ENCODE measurements at regions not wholly inside any gene's neighbourhood (a gene's known extent, or its start where the extent isn't known, plus 50 kb on each side); places are given as distances from the start of the nearest gene placed in this dataset.

DNA sequence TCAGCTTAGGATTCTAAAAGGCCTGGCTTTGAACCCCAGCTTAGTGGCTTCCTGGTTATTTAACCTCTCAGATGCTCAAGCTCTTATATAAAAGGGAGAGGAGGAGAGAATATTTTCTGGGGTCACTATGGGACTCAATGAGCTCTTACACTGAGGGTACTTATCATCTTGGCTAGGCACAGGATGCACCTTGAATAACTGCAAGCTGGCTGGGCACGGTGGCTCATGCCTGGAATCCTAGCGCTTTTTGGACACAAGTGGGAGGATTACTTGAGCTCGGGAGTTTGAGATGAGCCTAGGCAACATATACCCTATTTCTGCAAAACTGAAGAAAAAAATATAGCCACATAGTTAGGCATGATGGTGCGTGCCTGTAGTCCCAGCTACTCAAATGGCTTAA lies 665.3 kb upstream of the RBFOX1 start:
- Histone ChIP-seq H3K9me2 (replicated peaks; ENCODE audit: insufficient read depth, low read length) (no peaks in the 10 kb centered on the region), H3K4me3 (ENCODE audit: insufficient read depth, low read length, poor library complexity, severe bottlenecking) (no peak overlapping the region), H3K9me3 (ENCODE audit: insufficient read depth, low read length) (no peaks in the 10 kb centered on the region), H3K36me3 (ENCODE audit: low read length) (no peaks in the 10 kb centered on the region), H3K27me3 (ENCODE audit: low read length) (no peaks in the 10 kb centered on the region), H3K9ac (ENCODE audit: low read length) (no peak overlapping the region), H3K4me2 (ENCODE audit: low read depth, low read length, poor library complexity, severe bottlenecking) (no peak overlapping the region), H3K27ac (ENCODE audit: low read depth, low read length) (no peak overlapping the region), H3K79me2 (ENCODE audit: insufficient read depth, low read length) (no peaks in the 10 kb centered on the region), H3F3A (ENCODE audit: insufficient read depth) (no peaks in the 10 kb centered on the region), H2AFZ (ENCODE audit: low read depth, low read length, severe bottlenecking) (no peak overlapping the region), H4K20me1 (ENCODE audit: low read depth, low read length) (no peaks in the 10 kb centered on the region)
- TF ChIP-seq, protein P1, sequence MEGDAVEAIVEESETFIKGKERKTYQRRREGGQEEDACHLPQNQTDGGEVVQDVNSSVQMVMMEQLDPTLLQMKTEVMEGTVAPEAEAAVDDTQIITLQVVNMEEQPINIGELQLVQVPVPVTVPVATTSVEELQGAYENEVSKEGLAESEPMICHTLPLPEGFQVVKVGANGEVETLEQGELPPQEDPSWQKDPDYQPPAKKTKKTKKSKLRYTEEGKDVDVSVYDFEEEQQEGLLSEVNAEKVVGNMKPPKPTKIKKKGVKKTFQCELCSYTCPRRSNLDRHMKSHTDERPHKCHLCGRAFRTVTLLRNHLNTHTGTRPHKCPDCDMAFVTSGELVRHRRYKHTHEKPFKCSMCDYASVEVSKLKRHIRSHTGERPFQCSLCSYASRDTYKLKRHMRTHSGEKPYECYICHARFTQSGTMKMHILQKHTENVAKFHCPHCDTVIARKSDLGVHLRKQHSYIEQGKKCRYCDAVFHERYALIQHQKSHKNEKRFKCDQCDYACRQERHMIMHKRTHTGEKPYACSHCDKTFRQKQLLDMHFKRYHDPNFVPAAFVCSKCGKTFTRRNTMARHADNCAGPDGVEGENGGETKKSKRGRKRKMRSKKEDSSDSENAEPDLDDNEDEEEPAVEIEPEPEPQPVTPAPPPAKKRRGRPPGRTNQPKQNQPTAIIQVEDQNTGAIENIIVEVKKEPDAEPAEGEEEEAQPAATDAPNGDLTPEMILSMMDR (IDR thresholded peaks at IDR 0.05; ENCODE audit: insufficient read depth, low read length, poor library complexity, severe bottlenecking), result no peak
- no peak for TF ChIP-seq EZH2phosphoT487 (conservative IDR thresholded peaks at IDR 0.05; ENCODE audit: low read length)

DNA sequence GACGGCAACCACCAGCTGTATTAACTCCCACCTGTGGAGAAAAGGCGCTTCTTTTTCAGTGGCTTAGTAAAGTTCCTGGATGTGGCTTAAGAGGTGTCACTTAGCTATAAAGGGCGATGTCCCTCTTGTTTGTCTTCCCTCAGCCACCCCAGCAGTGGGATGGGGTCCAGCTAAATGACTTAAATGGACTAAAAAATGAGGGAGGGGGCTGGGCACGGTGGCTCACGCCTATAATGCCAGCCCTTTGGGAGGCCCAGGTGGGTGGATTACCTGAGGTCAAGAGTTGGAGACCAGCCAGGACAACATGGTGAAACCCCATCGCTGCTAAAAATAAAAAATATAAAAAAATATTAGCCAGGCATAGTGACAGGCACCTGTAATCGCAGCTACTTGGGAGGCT lies 667.5 kb upstream of the RBFOX1 start:
- no peaks in the 10 kb centered on the region for H3K36me3 ChIP-seq (ENCODE audit: low read length)

DNA sequence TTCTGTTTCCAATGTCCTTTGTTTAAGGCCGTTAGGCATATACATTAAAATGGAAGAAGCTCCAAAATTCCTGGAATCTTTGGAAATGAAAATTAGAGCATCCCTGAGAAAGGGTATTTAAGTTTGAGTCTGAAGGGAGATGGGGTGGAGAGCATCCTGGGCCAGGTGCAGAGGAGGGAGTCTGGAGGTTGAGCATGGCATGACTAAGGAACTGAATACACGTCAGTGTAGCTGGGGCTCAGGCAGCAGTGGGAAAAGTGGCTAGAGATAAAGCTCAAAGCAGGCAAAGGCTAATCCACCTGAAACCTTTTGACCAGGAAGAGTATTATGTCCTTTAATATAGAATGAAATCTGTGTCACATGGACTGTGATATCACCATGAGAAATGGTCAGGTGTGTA lies 669.0 kb upstream of the RBFOX1 start:
- H3K4me2 ChIP-seq (ENCODE audit: low read depth, low read length, poor library complexity, severe bottlenecking), result no peak overlapping the region
- H3K27me3 ChIP-seq (ENCODE audit: low read length), result no peaks in the 10 kb centered on the region

More for the DNA sequence above, 667.5 kb upstream of the RBFOX1 start:
- Histone ChIP-seq H3K9me2 (replicated peaks; ENCODE audit: insufficient read depth, low read length) (no peaks in the 10 kb centered on the region), H3K27me3 (ENCODE audit: low read length) (no peaks in the 10 kb centered on the region), H3K9ac (ENCODE audit: low read length) (no peak overlapping the region), H4K20me1 (ENCODE audit: low read depth, low read length) (no peaks in the 10 kb centered on the region), H3F3A (ENCODE audit: insufficient read depth) (no peaks in the 10 kb centered on the region), H3K79me2 (ENCODE audit: insufficient read depth, low read length) (no peaks in the 10 kb centered on the region), H2AFZ (ENCODE audit: low read depth, low read length, severe bottlenecking) (no peak overlapping the region), H3K27ac (ENCODE audit: low read depth, low read length) (no peak overlapping the region), H3K4me3 (ENCODE audit: insufficient read depth, low read length, poor library complexity, severe bottlenecking) (no peak overlapping the region), H3K9me3 (ENCODE audit: insufficient read depth, low read length) (no peaks in the 10 kb centered on the region), H3K4me2 (ENCODE audit: low read depth, low read length, poor library complexity, severe bottlenecking) (no peak overlapping the region)
- TF ChIP-seq, protein P1 (IDR thresholded peaks at IDR 0.05; ENCODE audit: insufficient read depth, low read length, poor library complexity, severe bottlenecking), result no peak
- TF ChIP-seq EZH2phosphoT487 (conservative IDR thresholded peaks at IDR 0.05; ENCODE audit: low read length), result no peak

More for the DNA sequence above, 669.0 kb upstream of the RBFOX1 start:
- H3K9ac ChIP-seq (ENCODE audit: low read length), result no peak overlapping the region
- H3K36me3 ChIP-seq (ENCODE audit: low read length), result no peaks in the 10 kb centered on the region
- TF ChIP-seq, protein P1 (IDR thresholded peaks at IDR 0.05; ENCODE audit: insufficient read depth, low read length, poor library complexity, severe bottlenecking), result no peak
- no peak for TF ChIP-seq EZH2phosphoT487 (conservative IDR thresholded peaks at IDR 0.05; ENCODE audit: low read length)
- no peaks in the 10 kb centered on the region for H3K9me2 ChIP-seq (replicated peaks; ENCODE audit: insufficient read depth, low read length)
- no peak overlapping the region for H3K27ac ChIP-seq (ENCODE audit: low read depth, low read length)
- H3K9me3 ChIP-seq (ENCODE audit: insufficient read depth, low read length), result no peaks in the 10 kb centered on the region
- no peaks in the 10 kb centered on the region for H3F3A ChIP-seq (ENCODE audit: insufficient read depth)
- H3K79me2 ChIP-seq (ENCODE audit: insufficient read depth, low read length), result no peaks in the 10 kb centered on the region
- H2AFZ ChIP-seq (ENCODE audit: low read depth, low read length, severe bottlenecking), result no peak overlapping the region
- H3K4me3 ChIP-seq (ENCODE audit: insufficient read depth, low read length, poor library complexity, severe bottlenecking), result no peak overlapping the region
- no peaks in the 10 kb centered on the region for H4K20me1 ChIP-seq (ENCODE audit: low read depth, low read length)

All from SU-DHL-6 (cell line).